ENCODE measurements at regions not wholly inside any gene's neighbourhood (a gene's known extent, or its start where the extent isn't known, plus 50 kb on each side); places are given as distances from the start of the nearest gene placed in this dataset.

DNA sequence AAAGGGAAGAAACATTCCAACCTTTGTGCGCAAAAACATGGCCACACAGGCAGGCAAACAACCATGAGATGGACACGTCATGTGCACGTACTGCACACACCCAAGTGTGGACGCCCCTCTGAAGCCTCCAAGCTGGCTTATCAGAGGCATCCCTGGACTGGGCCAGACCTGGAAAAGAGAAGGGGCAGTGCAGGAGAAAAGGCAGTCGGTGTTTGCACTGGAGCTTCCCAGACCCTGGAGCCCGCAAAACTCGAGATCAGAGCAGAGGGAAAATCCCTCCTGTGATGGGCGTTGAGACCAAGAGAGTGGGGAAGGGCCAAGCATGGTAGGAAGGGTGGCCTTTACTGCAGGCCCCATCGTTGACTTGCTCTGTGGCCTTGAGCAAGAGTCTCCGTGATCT, 269.5 kb downstream of the CYRIA start:
- TF ChIP-seq, protein P1, sequence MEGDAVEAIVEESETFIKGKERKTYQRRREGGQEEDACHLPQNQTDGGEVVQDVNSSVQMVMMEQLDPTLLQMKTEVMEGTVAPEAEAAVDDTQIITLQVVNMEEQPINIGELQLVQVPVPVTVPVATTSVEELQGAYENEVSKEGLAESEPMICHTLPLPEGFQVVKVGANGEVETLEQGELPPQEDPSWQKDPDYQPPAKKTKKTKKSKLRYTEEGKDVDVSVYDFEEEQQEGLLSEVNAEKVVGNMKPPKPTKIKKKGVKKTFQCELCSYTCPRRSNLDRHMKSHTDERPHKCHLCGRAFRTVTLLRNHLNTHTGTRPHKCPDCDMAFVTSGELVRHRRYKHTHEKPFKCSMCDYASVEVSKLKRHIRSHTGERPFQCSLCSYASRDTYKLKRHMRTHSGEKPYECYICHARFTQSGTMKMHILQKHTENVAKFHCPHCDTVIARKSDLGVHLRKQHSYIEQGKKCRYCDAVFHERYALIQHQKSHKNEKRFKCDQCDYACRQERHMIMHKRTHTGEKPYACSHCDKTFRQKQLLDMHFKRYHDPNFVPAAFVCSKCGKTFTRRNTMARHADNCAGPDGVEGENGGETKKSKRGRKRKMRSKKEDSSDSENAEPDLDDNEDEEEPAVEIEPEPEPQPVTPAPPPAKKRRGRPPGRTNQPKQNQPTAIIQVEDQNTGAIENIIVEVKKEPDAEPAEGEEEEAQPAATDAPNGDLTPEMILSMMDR (IDR thresholded peaks at IDR 0.05; ENCODE audit: insufficient read depth, low read depth, low read length), result no peak
- no peak overlapping the region for H3K4me3 ChIP-seq (ENCODE audit: low read depth, low read length)
- DNase-seq (ENCODE audit: low read depth), result no peak

DNA sequence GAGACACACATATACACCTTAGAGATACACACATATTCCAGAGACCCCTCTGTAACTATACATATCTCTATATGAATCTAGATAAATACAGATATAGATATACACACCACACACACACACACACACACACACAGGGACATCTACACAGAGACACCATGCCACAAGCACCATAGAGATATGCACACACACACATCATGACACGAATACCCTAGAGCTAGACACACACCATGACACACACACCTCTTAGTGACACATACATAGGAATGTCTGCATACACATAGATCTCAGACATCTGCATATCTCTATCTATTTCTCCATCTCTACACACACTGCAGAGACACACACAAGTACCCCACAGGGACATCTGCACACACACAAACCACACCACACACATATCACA, 270.0 kb downstream of the CYRIA start:
- TF ChIP-seq, protein P1 (IDR thresholded peaks at IDR 0.05; ENCODE audit: insufficient read depth, low read depth, low read length), result no peak
- H3K4me3 ChIP-seq (ENCODE audit: low read depth, low read length), result no peak overlapping the region
- DNase-seq (ENCODE audit: low read depth), result no peak

DNA sequence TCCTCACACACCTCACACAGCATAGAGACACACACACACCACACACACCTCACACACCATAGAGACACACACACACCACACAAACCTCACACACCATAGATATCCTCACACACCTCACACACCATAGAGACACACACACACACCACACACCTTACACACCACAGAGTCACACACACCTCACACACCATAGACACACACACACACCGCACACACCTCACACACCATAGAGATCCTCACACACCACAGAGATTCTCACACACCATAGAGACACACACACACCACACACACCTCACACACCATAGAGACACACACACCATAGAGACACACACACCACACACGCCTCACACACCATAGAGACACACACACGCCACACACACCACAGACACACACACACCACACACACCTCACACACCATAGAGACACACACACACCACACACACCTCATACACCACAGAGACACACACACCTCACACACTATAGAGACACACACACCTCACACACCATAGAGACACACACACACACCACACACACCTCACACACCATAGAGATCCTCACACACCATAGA, 270.6 kb downstream of the CYRIA start:
- DNase-seq (ENCODE audit: low read depth), result no peak
- TF ChIP-seq, protein P1 (IDR thresholded peaks at IDR 0.05; ENCODE audit: insufficient read depth, low read depth, low read length), result no peak
- H3K4me3 ChIP-seq (ENCODE audit: low read depth, low read length), result no peak overlapping the region

DNA sequence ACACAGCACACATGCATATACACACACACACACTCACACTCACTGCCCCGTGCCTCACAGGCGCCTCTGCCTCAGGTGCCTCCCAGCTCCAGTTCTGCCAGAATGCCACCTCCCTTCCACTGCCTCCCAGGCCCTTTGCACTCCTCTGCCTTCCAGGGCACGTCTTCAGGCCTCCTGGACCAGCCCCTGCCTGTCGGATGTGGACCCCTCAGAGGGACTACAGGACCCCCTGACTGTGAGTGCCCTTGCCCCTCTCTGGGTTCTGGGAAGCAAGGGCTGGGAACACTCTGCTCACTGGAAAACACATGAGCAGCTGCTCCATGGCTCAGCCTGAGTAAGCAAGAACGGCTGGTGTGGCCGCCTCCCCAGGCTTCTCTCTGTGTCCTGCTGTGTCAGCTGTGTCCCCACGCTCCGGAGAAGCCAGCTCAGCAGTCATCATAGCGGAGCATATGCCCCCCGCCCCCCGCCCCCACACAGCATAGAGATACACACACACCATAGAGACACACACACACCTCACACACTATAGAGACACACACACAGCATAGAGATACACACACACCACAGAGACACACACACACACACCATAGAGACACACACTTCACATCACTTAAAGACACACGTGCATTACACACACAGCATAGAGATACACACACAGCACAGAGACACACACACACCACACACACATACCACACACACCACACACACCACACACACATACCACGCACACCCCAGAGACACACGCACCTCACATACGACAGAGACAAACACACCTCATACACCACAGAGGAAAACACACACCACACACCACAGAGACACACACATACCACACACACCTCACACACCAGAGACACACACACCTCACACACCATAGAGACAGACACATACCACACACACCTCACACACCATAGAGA, 271.3 kb downstream of the CYRIA start:
- no peak overlapping the region for H3K4me3 ChIP-seq (ENCODE audit: low read depth, low read length)
- DNase-seq (ENCODE audit: low read depth), result no peak
- TF ChIP-seq, protein P1 (IDR thresholded peaks at IDR 0.05; ENCODE audit: insufficient read depth, low read depth, low read length), result no peak

DNA sequence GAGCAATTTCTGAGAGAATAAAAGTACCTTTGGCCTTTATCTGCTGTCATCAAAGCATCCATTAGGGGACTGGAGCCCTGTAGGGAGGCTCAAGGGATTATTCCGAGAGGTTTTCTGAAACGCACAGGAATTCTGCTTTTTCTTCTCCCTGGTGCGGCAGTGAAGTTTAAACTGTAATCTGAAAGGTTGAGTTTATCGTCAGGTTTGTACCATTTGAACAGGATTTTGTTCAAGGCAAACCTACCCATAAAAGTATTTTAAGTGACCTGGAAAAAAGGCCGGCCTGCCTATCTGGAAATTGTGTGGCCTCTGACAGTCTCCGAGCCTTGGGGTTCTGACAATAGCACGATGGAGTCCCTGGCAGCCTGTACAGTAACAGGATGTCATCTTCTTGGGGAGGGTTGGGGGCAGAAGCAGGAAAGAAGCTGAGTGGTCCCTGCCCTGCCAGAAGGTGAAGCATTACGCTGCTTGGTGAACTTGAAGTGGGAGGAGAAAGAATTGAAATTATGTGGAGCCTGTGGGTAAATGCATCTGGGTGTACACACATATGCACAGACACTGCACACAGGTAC, 272.0 kb downstream of the CYRIA start:
- no peak for DNase-seq (ENCODE audit: low read depth)
- TF ChIP-seq, protein P1 (IDR thresholded peaks at IDR 0.05; ENCODE audit: insufficient read depth, low read depth, low read length), result no peak
- H3K4me3 ChIP-seq (ENCODE audit: low read depth, low read length), result no peak overlapping the region

DNA sequence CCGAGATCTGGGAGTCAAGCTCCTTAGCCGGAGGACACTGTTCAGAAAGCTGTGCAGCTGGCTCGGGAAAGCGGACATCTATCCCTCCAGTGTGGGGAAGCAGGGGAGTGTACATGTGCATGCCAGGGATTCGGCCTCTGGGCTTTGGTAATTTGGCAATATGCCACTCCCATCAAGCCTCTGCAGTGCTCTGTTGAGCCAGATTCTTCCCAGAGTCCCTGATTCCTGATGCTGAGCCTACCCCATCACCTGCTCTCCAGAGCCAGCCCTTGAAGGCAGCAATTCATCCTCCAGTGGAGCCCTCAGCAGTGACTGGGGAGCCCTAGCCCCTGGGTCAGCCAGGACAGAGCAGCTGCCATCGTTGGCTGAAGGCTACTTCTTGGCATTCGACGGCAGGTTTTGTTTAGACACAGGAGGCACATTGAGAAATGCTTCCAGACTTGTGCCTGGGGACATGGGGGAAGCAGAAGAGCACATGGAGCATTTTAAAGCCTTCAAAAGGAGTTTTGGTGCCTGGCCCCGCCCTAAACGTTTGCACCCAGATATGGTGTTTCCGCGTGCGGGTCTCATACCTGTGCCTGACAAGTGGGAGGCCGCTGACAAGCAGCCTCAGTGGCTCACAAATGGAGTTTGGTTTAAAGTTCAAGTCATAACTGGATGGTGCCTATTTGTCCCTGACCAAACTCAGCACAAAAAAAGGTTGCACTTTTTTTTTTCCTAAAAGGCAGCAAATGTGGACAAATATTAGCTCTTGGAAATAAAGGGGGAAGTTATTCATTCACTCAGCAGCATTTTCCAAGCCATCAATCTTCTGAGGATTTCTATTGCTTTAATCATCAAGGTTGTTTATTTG, 272.8 kb downstream of the CYRIA start:
- DNase-seq (ENCODE audit: low read depth), result no peak
- TF ChIP-seq, protein P1 (IDR thresholded peaks at IDR 0.05; ENCODE audit: insufficient read depth, low read depth, low read length), result no peak
- H3K4me3 ChIP-seq (ENCODE audit: low read depth, low read length), result no peak overlapping the region
